Transverse colon (tissue), 4 donors: ENCODE measurements at regions not wholly inside any gene's neighbourhood (a gene's known extent, or its start where the extent isn't known, plus 50 kb on each side); places are given as distances from the start of the nearest gene placed in this dataset.

Experiments
- POLR2AphosphoS5 ChIP-seq, 3 donors: sonication (generic); formaldehyde crosslinking; IDR thresholded peaks; one replicate each; pipeline ENCODE4 v1.6.1; 2016; ENCODE audit warnings: antibody characterized with exemption in 3 of 3
- TF ChIP-seq, protein P1 (sequence below), 5 experiments: fragments of 200-600 bp in 3 of 5; fragments of 450-650 bp in 2 of 5; sonication (generic) in 3 of 5; IDR thresholded peaks; 1 replicate in 2 of 5; 2 replicates in 3 of 5; pipeline ENCODE4 v1.5.1; 2016 to 2017; ENCODE audit warnings: antibody characterized with exemption in 5 of 5, inconsistent platforms in 3 of 5, mild to moderate bottlenecking in 2 of 5, moderate library complexity in 1 of 5

DNA sequence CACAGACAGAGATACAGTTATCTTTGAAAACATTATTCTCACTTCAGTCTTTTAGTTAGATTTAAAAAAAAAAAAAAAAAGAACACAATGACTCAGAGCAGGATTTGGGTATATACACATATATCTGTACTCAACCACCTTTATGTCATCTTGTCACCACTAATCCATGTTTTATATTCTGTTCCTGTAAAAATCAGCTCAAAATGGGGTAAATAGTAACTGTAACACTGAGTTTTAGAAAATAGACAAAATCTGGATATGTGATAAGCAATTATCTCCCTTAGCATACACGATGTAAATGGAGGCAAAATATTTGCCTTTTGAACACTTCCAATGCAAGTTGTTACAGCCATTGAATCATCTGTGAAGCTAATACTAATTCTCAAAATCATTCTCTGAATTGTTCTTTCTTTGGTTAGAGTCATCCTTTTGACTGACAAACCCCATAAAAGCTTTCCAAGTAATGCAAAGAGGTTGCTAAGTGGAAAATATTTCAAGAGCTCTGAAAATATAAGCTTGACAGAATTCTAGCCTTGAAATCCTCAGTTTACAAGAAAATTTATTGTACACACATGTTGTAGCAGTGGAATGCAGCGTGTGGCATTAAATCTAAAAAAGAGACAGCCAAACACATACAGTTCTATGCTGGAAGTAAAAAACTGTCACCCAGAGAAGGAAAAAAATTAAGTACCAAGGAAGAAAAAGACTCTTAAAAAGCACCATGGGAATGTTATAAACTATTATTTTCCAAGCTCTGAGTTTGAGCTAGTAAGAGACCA lies 502.2 kb upstream of the PHF14 start:
- TF ChIP-seq, protein P1, sequence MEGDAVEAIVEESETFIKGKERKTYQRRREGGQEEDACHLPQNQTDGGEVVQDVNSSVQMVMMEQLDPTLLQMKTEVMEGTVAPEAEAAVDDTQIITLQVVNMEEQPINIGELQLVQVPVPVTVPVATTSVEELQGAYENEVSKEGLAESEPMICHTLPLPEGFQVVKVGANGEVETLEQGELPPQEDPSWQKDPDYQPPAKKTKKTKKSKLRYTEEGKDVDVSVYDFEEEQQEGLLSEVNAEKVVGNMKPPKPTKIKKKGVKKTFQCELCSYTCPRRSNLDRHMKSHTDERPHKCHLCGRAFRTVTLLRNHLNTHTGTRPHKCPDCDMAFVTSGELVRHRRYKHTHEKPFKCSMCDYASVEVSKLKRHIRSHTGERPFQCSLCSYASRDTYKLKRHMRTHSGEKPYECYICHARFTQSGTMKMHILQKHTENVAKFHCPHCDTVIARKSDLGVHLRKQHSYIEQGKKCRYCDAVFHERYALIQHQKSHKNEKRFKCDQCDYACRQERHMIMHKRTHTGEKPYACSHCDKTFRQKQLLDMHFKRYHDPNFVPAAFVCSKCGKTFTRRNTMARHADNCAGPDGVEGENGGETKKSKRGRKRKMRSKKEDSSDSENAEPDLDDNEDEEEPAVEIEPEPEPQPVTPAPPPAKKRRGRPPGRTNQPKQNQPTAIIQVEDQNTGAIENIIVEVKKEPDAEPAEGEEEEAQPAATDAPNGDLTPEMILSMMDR (IDR thresholded peaks at IDR 0.05): no peak
- TF ChIP-seq POLR2AphosphoS5 (IDR thresholded peaks at IDR 0.05): no peak
